HG03103 (cell line): ENCODE measurements at regions not wholly inside any gene's neighbourhood (a gene's known extent, or its start where the extent isn't known, plus 50 kb on each side); places are given as distances from the start of the nearest gene placed in this dataset.
"Not testable (repeated sequence)": the region's sequence is repeated elsewhere in the genome, so short reads cannot be mapped to it uniquely, and the experiment has no call there.

ENCODE experiments used
- ATAC-seq: cut with Tn5 transposase; IDR thresholded peaks from one replicate; pipeline ENCODE4 v1.9.1; 2021; ENCODE audit warnings: low read depth; ENCODE audit not compliant: unreplicated experiment

- no peak for ATAC-seq
Observed at GRCh38 chr2:235105821-235106359, 154.1 kb downstream of the SH3BP4 start.

DNA sequence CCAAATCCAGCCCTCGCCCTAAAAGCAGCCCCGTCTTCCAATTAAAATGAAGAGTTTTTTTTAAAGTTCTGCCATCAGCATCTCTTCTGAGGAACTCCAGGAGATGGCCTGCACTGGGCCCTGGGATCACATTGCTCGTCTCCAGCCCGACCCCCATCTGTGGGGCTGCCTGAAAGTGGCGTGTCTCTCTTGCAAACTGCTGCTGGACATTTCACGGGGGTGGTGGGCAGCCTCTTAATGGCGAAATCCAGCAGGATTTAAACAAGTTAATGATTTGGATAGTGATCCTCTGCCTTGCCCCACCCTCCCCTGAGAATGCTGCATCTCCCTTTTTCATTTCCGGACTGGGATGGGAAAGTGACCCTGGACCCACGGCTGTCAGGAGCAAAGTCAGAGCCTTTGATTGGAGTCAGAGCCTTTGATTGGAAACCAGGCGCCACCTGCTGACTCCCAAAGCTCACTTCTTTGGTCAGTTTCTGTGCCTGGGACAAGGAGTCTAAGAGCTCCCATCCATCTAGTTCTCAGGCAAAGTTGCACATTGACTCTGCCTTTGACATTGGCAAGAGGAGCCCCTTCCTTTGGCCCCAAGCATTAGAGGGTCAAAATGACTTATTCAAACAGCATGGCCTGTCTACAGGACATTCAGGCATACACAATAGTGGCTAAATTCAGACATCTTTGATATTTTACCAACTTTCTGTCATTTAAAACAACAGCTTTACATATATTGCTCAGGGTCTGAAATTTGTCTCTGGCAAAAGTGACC lies 155.2 kb downstream of the SH3BP4 start:
- ATAC-seq: no peak

DNA sequence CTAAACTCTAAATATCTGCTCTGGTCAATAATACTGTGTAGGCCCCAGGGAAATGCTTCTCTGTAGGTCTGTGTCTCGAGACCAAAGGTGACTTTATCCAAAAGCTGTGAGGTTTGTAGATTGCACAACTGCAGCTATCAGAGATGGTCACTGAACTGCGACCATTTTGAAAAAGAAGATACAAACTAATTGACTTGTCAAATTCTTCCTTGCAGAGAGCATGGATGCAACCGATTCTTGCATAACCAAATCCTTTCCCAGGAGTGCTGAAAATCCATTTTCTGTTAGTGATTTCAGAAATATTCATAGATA lies 155.8 kb downstream of the SH3BP4 start:
- ATAC-seq: no peak

DNA sequence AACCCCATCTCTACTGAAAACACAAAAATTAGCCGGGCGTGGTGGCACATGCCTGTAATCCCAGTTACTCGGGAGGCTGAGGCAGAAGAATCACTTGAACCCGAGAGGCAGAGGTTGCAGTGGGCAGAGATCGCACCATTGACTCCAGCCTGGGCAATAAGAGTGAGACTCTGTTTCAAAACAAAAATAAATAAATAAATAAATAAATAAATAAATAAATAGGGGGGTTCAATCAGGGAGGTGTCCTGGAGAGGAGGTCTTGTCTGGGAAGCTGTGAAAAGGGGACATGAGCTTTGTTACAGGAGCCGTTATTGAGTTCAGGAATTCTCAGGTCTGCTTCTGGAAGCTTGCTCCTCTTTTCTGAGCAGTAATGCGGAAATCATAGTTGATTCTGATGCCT lies 157.7 kb downstream of the SH3BP4 start:
- not testable (repeated sequence) for ATAC-seq

GRCh38 chr2:235112365-235112764 lies 160.5 kb downstream of the SH3BP4 start:
- ATAC-seq: no peak

- ATAC-seq: no peak
Observed at GRCh38 chr2:235113854-235114253, 162.0 kb downstream of the SH3BP4 start.

DNA sequence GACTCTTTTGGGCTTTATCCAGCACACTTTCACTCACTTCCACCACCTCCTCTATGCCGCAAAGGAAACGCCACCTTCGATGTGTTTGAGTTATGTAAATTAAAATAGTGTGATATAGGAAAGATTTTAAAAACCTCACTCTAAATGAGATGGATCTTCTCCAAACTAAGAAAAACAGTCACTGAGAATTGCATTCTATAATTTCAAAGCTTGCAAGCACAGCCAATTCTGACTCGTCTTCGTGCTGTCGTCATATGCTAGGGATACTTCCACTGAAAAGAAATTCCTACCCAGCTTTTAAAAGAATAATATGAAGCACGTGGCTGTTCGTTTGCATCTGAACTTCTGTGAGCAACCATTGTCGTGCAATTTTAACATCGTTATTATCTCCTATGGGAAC lies 162.5 kb downstream of the SH3BP4 start:
- ATAC-seq: no peak

DNA sequence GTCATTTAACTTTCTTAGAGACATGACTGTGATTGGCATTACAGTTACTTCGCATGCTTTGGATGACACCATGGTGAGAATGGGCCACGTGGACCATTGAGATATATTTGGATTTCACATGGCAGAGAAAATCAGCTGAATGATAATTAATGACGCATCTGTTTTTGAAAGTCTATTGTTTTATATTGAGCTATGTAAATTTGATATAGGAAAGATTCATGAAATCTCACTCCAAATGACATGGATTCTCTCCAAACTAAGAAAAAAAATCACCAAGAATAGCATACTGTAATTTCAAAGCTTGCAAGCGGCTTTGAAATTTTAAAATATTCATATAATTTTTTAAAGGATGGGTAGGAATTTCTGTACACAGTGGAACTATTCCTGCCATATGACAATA lies 163.7 kb downstream of the SH3BP4 start:
- ATAC-seq: no peak

DNA sequence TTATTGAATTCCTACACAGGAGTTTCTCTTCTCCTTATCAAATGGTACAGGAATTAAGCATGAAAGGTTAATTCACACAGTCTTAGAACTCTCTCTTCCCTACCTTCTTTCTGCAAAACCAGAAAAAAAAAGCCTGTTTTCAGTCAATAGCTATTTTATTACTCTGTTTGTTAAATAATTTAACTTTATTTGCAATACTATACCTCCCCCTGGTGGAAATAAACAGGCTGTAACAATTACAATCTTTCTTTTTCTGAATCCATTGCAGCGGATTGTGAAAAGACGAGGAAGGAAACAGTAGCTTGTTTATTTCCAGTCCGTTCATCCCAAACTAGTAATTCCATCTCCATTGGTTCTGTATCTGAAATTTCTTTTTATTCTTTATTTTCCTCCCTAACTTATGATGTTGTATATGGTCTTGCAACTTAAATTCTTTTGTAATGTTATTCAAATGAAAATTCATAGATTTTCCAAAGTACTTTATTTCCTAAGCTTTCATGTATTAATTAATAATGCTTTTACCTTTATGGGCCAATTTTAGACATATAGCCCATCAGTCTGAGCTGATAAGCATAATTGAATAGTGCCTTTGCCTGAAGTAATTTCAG lies 165.2 kb downstream of the SH3BP4 start:
- no peak for ATAC-seq

- no peak for ATAC-seq
Observed at GRCh38 chr2:235126768-235127167, 175.0 kb downstream of the SH3BP4 start.

DNA sequence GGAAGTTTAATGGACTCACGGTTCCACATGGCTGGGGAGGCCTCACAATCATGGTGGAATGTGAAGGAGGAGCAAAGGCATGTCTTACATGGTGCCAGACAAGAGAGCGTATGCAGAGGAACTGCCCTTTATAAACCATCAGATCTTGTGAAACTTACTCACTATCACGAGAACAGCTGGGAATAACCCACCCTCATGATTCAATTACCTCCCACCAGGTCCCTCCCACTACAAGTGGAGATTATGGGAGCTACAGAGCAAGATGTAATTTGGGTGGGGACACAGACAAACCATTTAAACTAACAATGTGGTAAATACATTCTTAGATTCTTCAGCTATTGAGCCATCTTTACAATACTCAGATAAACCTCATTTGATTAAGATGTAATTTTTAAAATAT lies 176.1 kb downstream of the SH3BP4 start:
- ATAC-seq: no peak

DNA sequence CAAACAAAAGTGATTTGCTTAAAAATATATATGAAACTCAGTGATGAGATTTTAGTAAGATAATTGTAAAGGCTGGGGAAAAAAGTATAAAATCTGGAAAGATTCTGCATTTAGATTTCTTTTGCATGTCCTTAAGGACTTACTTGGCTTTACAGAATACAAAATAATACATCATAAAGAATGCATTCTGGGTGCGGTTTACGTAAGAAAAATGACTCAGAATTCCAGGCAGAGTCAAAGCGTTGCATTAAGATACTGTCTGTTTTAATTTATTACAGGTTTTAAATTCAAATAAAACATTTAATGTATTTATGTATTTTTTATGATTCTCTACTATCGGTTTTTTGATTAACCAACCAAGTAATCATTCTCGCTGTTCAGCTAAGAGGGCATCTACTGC lies 178.0 kb downstream of the SH3BP4 start:
- no peak for ATAC-seq

GRCh38 chr2:235131334-235132305 lies 179.8 kb downstream of the SH3BP4 start:
- ATAC-seq: no peak

GRCh38 chr2:235132651-235133050 lies 180.8 kb downstream of the SH3BP4 start:
- no peak for ATAC-seq

- no peak for ATAC-seq
Observed at GRCh38 chr2:235133837-235134236, 182.0 kb downstream of the SH3BP4 start.

DNA sequence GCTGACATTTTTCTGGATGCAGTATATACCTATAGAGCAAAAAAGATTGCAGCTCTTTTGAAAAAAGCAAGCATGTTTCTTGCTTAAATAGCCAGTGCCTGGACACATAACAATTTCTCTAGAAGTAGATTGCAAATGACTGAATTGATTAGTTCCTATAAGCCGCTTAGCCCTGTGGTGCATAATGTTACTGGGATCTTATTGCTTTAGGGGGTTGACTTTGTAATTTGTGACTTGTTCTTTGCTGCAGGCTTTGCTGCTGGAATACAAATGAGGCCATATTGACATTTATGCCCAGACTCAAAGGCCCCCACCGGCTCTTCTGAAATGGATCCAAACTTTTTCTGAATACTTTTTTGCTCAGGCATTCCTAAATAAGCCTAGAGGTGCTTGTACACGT lies 182.6 kb downstream of the SH3BP4 start:
- no peak for ATAC-seq

DNA sequence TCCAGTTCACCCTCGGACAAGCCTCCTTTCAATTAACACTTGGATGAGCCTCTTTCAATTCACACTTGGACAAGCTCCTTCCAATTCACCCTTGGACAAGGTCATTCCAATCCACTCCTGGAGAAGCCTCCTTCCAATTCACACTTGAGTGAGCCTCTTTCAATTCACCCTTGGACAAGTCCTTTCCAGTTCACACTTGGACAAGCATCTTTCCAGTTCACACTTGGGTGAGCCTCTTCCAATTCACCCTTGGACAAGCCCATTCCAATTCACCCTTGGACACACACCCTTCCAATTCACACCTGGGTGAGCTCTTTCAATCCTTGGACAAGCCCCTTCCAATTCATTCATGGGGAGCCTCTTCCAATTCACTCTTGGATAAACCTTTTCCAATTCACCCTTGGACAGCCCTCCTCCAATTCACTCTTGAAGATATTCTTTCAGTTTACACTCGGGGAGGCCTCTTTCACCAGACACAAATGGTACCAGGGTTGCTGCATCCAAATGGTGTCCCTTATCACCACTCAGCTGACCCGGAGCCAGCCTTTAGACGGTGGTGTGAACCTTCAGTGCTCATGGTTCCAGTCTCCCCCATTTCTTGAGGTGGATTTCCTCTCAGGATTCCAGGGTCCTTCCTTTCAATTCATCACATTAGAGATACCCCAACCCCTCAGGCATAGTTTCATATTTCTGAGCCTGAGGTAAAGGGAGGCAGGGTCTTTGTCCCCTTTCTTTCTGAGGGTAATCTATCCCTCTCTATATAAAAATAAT lies 183.6 kb downstream of the SH3BP4 start:
- ATAC-seq: no peak

DNA sequence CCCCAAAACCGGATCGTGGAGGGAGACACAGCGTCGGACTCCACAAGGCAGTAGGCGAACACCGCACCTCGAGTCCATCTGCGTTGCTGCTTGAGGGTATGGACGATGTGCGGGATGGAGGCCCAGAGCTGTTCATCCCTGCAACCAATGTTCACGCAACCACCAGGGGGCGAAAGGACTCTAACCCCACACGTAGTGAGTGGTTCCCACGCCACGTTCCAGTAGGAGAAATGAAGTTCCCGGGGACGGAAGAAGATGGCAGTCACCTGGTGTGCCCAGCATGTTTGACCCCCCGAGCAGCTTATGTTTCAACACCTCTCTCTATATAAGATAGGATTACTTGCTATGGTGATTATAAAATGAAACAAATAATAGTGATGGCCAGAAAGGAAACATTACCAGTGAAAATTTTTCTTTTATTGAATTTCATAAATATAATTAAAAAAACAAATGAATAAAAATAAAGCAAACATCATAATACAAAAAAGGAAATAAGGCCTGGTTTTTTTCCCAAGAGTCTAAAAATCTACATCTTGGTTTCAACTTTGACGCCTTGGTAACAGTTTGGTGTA lies 184.3 kb downstream of the SH3BP4 start:
- no peak for ATAC-seq

DNA sequence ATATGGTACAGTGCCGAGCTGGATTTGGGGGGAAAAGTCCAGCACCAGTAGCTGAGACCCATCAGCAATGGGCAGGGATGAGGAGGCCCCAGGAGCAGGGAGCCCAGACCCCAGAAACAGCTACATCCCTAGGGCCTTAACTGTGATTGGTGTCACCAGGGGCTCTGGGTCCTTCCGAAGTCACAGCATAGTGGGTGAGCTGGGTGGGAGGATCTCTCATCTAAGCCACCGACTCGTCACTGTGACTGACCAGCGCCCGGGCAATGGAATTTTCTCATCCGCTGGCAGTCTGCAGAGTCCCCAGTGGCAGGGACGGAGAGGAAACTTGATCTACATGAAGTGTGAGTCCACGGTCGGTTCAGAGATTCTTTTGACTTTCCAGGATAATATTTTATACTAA lies 186.5 kb downstream of the SH3BP4 start:
- no peak for ATAC-seq
